NCI-H2227 (cell line): ENCODE measurements at regions not wholly inside any gene's neighbourhood (a gene's known extent, or its start where the extent isn't known, plus 50 kb on each side); places are given as distances from the start of the nearest gene placed in this dataset.

Experiments
- DNase-seq: peaks from one replicate; lab custom pipeline; 2025; ENCODE audit not compliant: unreplicated experiment; lab: John Stamatoyannopoulos, UW

GRCh38 chr4:4960574-4960973 is 58.7 kb downstream of the CYTL1 start:
- DNase-seq: no peak

GRCh38 chr4:4961936-4962335 is 57.3 kb downstream of the CYTL1 start:
- DNase-seq: no peak

- no peak for DNase-seq
Measured at GRCh38 chr4:4962928-4963327, 56.3 kb downstream of the CYTL1 start.
